GM12878 (cell line): ENCODE measurements at regions not wholly inside any gene's neighbourhood (a gene's known extent, or its start where the extent isn't known, plus 50 kb on each side); places are given as distances from the start of the nearest gene placed in this dataset.

Source experiments
- ATAC-seq: fragments of 200-7000 bp; cut with Tn5 transposase; 3 replicates; pipeline ENCODE4 v1.9.1; 2020; ENCODE audit warnings: mild to moderate bottlenecking, moderate library complexity
- BruUV-seq: library from RNA; stranded (reverse); fragments of 400-500 nt; replicated peaks from 2 replicates; lab custom pipeline; 2021; lab: Mats Ljungman, UMichigan
- CTCF ChIA-PET: fragments of 300-600 bp; sonication (Branson Sonifier 250); formaldehyde crosslinking; extraction: SDS; loops from one replicate; lab custom pipeline; 2021; ENCODE audit warnings: inconsistent platforms; lab: Yijun Ruan, JAX
- POLR2A ChIA-PET: fragments of 350-600 bp; formaldehyde crosslinking; extraction: SDS; loops from one replicate; lab custom pipeline; 2021; ENCODE audit warnings: inconsistent platforms; lab: Charles Lee
- RAD21 ChIA-PET: fragments of 300-600 bp; sonication (Branson Sonifier 250); formaldehyde crosslinking; loops from one replicate; lab custom pipeline; 2023; ENCODE audit warnings: antibody characterized with exemption; ENCODE audit not compliant: unreplicated experiment; lab: Charles Lee
- SMC1A ChIA-PET: fragments of 300-600 bp; sonication (Branson Sonifier 250); formaldehyde crosslinking; loops from one replicate; lab custom pipeline; 2023; ENCODE audit not compliant: unreplicated experiment, uncharacterized antibody; lab: Charles Lee
- DNase-seq: peaks from one replicate; pipeline ENCODE4 v3.0.0-alpha.2; 2011; ENCODE audit warnings: low read depth, low spot score
- FAIRE-seq: peaks from 3 replicates; lab custom pipeline; 2011; peaks lifted over from hg19 to GRCh38; lab: Jason Lieb, UNC
- H2AFZ ChIP-seq: 2 replicates; pipeline ENCODE4 v1.6.0; 2011; ENCODE audit warnings: low read depth, low read length, control low read depth; ENCODE audit not compliant: control insufficient read depth
- H3K27ac ChIP-seq: 2 replicates; pipeline ENCODE4 v1.5.1; 2011; ENCODE audit warnings: control low read depth; ENCODE audit not compliant: control insufficient read depth, insufficient read depth
- H3K27me3 ChIP-seq, 2 experiments: replicated peaks in 1 of 2; 2 replicates each; pipeline versions ENCODE4 v1.6.0 to v1.6.1; 2011; ENCODE audit warnings: low read length in 1 of 2; ENCODE audit not compliant: control insufficient read depth in 2 of 2, insufficient read depth in 2 of 2
- H3K36me3 ChIP-seq, 2 experiments: 2 replicates each; pipeline ENCODE4 v1.5.1; 2011; ENCODE audit warnings: low read length in 1 of 2; ENCODE audit not compliant: control insufficient read depth in 2 of 2, insufficient read depth in 2 of 2
- H3K4me1 ChIP-seq: 2 replicates; pipeline ENCODE4 v1.6.1; 2011; ENCODE audit warnings: mild to moderate bottlenecking, low read length, moderate library complexity, mixed read lengths; ENCODE audit not compliant: control insufficient read depth, insufficient read depth
- H3K4me2 ChIP-seq: 2 replicates; pipeline ENCODE4 v1.6.0; 2011; ENCODE audit warnings: control low read depth; ENCODE audit not compliant: control insufficient read depth, insufficient read depth
- H3K4me3 ChIP-seq: fragments of 200-600 bp; sonication (generic); 2 replicates; pipeline ENCODE4 v1.5.1; 2016
- H3K79me2 ChIP-seq: 2 replicates; pipeline ENCODE4 v1.6.0; 2011; ENCODE audit warnings: low read length; ENCODE audit not compliant: control insufficient read depth, insufficient read depth
- H3K9ac ChIP-seq: 2 replicates; pipeline ENCODE4 v1.8.0; 2011; ENCODE audit warnings: low read length, control low read depth, mixed read lengths; ENCODE audit not compliant: control insufficient read depth, insufficient read depth
- H3K9me3 ChIP-seq: replicated peaks from 3 replicates; pipeline ENCODE4 v1.5.1; 2011; ENCODE audit warnings: mild to moderate bottlenecking, low read length; ENCODE audit not compliant: control insufficient read depth, insufficient read depth
- H4K20me1 ChIP-seq: 2 replicates; pipeline ENCODE4 v1.6.0; 2011; ENCODE audit not compliant: control insufficient read depth, insufficient read depth
- MTA2 ChIP-seq: fragments of 450-650 bp; IDR thresholded peaks from 2 replicates; pipeline ENCODE4 v1.6.1; 2016; ENCODE audit warnings: low read depth, mild to moderate bottlenecking, moderate library complexity
- POU2F2 ChIP-seq: IDR thresholded peaks from 3 replicates; pipeline ENCODE4 v1.6.1; 2011; ENCODE audit warnings: low read depth, mild to moderate bottlenecking, low read length, borderline replicate concordance
- WGBS: methylation state at CpG from one replicate; pipeline ENCODE4 v1.1.6; 2016; ENCODE audit warnings: low lambda C conversion rate; ENCODE audit not compliant: insufficient replicate concordance, insufficient coverage; ENCODE audit errors: missing lambda C conversion rate; 5-methylcytosine and 5-hydroxymethylcytosine counted together
- in situ Hi-C: fragments of 300-500 bp; cut with MboI; formaldehyde crosslinking; loops from 9 replicates; pipeline ENCODE4 v1.14.3; 2018; ENCODE audit warnings: mixed read lengths
- intact Hi-C: fragments of 100-400 bp; cut with micrococcal nuclease; formaldehyde crosslinking; loops from one replicate; pipeline ENCODE4 v1.14.2; 2022; ENCODE audit not compliant: unreplicated experiment
- TF ChIP-seq, protein P1 (sequence below): IDR thresholded peaks from 2 replicates; pipeline ENCODE4 v1.6.1; 2012; ENCODE audit warnings: improper control_type of control experiment, low read depth, low read length; ENCODE audit not compliant: insufficient replicate concordance
- TF ChIP-seq, protein P2 (sequence below): fragments of 450-650 bp; formaldehyde crosslinking; IDR thresholded peaks from 2 replicates; pipeline ENCODE4 v1.4.0; 2020; ENCODE audit warnings: mild to moderate bottlenecking, moderate library complexity
- TF ChIP-seq, protein P3 (sequence below): fragments of 150-350 bp; IDR thresholded peaks from 2 replicates; pipeline ENCODE4 v1.6.1; 2014; ENCODE audit warnings: mild to moderate bottlenecking, low read depth, low read length

DNA sequence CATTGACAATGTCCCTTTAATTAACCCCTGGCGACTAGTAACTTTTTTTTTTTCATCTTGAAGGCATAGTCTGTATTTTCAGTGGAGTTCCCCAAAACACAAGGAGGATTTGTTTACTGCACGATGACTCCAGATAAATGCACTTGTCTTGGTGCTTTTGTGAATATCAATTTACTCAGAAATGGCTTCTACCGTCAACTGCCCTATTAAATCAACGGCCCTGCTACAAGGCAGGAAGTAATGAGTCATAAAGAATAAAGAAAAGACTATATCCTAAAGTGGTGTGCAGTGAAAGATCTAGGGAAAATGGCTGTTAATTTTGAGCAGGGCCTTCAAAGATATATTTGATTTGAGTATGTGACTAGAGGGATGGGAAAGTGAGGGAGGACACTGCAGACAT, 388.3 kb upstream of the CHD1 start (continued):
- TF ChIP-seq, protein P1, sequence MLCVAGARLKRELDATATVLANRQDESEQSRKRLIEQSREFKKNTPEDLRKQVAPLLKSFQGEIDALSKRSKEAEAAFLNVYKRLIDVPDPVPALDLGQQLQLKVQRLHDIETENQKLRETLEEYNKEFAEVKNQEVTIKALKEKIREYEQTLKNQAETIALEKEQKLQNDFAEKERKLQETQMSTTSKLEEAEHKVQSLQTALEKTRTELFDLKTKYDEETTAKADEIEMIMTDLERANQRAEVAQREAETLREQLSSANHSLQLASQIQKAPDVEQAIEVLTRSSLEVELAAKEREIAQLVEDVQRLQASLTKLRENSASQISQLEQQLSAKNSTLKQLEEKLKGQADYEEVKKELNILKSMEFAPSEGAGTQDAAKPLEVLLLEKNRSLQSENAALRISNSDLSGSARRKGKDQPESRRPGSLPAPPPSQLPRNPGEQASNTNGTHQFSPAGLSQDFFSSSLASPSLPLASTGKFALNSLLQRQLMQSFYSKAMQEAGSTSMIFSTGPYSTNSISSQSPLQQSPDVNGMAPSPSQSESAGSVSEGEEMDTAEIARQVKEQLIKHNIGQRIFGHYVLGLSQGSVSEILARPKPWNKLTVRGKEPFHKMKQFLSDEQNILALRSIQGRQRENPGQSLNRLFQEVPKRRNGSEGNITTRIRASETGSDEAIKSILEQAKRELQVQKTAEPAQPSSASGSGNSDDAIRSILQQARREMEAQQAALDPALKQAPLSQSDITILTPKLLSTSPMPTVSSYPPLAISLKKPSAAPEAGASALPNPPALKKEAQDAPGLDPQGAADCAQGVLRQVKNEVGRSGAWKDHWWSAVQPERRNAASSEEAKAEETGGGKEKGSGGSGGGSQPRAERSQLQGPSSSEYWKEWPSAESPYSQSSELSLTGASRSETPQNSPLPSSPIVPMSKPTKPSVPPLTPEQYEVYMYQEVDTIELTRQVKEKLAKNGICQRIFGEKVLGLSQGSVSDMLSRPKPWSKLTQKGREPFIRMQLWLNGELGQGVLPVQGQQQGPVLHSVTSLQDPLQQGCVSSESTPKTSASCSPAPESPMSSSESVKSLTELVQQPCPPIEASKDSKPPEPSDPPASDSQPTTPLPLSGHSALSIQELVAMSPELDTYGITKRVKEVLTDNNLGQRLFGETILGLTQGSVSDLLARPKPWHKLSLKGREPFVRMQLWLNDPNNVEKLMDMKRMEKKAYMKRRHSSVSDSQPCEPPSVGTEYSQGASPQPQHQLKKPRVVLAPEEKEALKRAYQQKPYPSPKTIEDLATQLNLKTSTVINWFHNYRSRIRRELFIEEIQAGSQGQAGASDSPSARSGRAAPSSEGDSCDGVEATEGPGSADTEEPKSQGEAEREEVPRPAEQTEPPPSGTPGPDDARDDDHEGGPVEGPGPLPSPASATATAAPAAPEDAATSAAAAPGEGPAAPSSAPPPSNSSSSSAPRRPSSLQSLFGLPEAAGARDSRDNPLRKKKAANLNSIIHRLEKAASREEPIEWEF: no peak
- TF ChIP-seq, protein P2, sequence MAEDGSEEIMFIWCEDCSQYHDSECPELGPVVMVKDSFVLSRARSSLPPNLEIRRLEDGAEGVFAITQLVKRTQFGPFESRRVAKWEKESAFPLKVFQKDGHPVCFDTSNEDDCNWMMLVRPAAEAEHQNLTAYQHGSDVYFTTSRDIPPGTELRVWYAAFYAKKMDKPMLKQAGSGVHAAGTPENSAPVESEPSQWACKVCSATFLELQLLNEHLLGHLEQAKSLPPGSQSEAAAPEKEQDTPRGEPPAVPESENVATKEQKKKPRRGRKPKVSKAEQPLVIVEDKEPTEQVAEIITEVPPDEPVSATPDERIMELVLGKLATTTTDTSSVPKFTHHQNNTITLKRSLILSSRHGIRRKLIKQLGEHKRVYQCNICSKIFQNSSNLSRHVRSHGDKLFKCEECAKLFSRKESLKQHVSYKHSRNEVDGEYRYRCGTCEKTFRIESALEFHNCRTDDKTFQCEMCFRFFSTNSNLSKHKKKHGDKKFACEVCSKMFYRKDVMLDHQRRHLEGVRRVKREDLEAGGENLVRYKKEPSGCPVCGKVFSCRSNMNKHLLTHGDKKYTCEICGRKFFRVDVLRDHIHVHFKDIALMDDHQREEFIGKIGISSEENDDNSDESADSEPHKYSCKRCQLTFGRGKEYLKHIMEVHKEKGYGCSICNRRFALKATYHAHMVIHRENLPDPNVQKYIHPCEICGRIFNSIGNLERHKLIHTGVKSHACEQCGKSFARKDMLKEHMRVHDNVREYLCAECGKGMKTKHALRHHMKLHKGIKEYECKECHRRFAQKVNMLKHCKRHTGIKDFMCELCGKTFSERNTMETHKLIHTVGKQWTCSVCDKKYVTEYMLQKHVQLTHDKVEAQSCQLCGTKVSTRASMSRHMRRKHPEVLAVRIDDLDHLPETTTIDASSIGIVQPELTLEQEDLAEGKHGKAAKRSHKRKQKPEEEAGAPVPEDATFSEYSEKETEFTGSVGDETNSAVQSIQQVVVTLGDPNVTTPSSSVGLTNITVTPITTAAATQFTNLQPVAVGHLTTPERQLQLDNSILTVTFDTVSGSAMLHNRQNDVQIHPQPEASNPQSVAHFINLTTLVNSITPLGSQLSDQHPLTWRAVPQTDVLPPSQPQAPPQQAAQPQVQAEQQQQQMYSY (CRISPR knock-in tag): no peak
- no peak for TF ChIP-seq MTA2

DNA sequence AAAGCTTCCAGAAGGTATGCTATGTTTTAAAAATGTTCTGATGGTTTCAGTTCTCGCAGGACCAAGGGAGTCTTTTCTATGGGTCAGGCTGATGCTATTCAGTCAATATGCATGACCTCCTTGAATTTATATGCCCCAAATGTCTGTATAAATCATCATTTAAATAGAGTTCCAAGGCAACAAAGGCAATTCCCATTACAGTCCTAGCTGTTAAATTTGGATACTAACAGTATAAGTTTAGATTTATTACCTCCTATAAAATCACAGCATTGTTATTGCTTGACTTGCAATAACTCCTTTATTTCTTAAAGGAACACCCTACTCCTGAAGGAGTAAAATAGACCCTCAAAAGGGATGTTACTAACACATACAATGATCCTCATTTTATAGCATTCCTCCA, 387.7 kb upstream of the CHD1 start:
- FAIRE-seq: no peak

More for the DNA sequence above, 387.7 kb upstream of the CHD1 start:
- ChIA-PET SMC1A (no interaction called here), RAD21 (no interaction called here)
- BruUV-seq: no TSS peak
- Histone ChIP-seq H3K4me1 (no peaks in the 10 kb centered on the region), H3K27ac (no peak overlapping the region), H3K9me3 (no peaks in the 10 kb centered on the region), H2AFZ (no peak overlapping the region)
- WGBS: 94% methylated on average over 1 of the region's 1 CpG
- DNase-seq: no peak
- in situ Hi-C loops (no loop called here), intact Hi-C loops (no loop called here)
- TF ChIP-seq, protein P3, sequence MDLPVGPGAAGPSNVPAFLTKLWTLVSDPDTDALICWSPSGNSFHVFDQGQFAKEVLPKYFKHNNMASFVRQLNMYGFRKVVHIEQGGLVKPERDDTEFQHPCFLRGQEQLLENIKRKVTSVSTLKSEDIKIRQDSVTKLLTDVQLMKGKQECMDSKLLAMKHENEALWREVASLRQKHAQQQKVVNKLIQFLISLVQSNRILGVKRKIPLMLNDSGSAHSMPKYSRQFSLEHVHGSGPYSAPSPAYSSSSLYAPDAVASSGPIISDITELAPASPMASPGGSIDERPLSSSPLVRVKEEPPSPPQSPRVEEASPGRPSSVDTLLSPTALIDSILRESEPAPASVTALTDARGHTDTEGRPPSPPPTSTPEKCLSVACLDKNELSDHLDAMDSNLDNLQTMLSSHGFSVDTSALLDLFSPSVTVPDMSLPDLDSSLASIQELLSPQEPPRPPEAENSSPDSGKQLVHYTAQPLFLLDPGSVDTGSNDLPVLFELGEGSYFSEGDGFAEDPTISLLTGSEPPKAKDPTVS: no peak
- no peak for TF ChIP-seq POU2F2
- TF ChIP-seq, protein P1: no peak
- TF ChIP-seq, all 136 proteins: peak for 0
- no peak overlapping the region for H3K4me3 ChIP-seq
- H3K4me2 ChIP-seq: no peak overlapping the region
- CTCF ChIA-PET: no interaction called here
- no peak overlapping the region for H3K9ac ChIP-seq
- no peaks in the 10 kb centered on the region for H3K79me2 ChIP-seq
- no peak for ATAC-seq
- POLR2A ChIA-PET: no interaction called here
- H3K36me3 ChIP-seq: no peaks in the 10 kb centered on the region
- no peaks in the 10 kb centered on the region for H4K20me1 ChIP-seq
- H3K27me3 ChIP-seq: no peaks in the 10 kb centered on the region
